Neural progenitor cell (in vitro differentiated cells): ENCODE measurements at regions not wholly inside any gene's neighbourhood (a gene's known extent, or its start where the extent isn't known, plus 50 kb on each side); places are given as distances from the start of the nearest gene placed in this dataset.

Experiments used
- EZH2 ChIP-seq: fragments of 200-600 bp; sonication (generic); IDR thresholded peaks from 2 replicates; pipeline ENCODE4 v1.6.1; 2017; ENCODE audit warnings: antibody characterized with exemption, mild to moderate bottlenecking, moderate library complexity
- EZH2phosphoT487 ChIP-seq: fragments of 200-600 bp; sonication (generic); IDR thresholded peaks from 2 replicates; pipeline ENCODE4 v1.6.1; 2017; ENCODE audit warnings: antibody characterized with exemption
- TF ChIP-seq, protein P1 (sequence below): fragments of 200-600 bp; sonication (generic); IDR thresholded peaks from 2 replicates; pipeline ENCODE4 v1.5.1; 2017; ENCODE audit warnings: antibody characterized with exemption, mild to moderate bottlenecking

DNA sequence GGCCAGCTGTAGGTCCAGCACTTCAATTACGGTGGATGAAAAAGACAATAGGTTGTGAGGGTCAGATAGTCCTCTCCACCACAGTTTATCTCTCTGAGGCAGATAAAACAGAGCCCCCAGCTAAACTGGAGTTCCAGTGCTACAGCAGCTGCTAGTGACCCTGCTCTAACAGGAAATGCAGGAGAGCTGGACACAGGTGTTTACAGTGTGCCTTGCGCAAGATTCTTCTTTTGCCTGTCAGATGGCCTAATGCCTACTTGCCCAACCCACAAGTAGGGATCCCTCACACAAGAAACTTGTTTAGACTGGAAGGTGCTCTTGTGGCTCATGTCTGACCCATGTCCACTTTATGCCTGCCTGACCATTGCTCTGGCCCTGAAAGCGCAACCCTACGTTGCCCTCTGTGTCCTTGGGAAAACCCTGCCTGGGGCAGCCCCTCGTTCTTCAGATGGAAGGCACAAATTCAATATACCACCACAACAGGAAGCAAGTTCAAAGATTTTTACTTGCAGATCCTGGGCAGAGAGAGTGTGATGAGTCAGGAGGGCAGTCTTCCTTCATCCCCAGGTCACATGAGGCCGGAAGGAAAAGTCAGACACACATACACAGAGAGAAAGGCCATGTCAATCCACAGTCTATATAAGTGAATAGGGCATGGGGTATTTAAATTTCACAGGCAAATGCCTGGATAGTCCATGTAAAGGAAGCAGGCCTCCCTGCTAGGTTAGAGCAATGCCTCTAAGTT is 105.1 kb upstream of the ADGRL3 start:
- TF ChIP-seq EZH2phosphoT487 = no peak
- TF ChIP-seq, protein P1, sequence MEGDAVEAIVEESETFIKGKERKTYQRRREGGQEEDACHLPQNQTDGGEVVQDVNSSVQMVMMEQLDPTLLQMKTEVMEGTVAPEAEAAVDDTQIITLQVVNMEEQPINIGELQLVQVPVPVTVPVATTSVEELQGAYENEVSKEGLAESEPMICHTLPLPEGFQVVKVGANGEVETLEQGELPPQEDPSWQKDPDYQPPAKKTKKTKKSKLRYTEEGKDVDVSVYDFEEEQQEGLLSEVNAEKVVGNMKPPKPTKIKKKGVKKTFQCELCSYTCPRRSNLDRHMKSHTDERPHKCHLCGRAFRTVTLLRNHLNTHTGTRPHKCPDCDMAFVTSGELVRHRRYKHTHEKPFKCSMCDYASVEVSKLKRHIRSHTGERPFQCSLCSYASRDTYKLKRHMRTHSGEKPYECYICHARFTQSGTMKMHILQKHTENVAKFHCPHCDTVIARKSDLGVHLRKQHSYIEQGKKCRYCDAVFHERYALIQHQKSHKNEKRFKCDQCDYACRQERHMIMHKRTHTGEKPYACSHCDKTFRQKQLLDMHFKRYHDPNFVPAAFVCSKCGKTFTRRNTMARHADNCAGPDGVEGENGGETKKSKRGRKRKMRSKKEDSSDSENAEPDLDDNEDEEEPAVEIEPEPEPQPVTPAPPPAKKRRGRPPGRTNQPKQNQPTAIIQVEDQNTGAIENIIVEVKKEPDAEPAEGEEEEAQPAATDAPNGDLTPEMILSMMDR = no peak
- no peak for TF ChIP-seq EZH2
